ENCODE measurements at regions not wholly inside any gene's neighbourhood (a gene's known extent, or its start where the extent isn't known, plus 50 kb on each side); places are given as distances from the start of the nearest gene placed in this dataset.

GRCh38 chr18:66752733-66753132, 148.8 kb upstream of the CDH19 start:
- TF ChIP-seq MAFK (IDR thresholded peaks at IDR 0.05; ENCODE audit: low read depth, low read length) (peak; percentile 85), EGR1 (IDR thresholded peaks at IDR 0.05; ENCODE audit: borderline replicate concordance, low read depth, low read length) (no peak)

More at GRCh38 chr18:66752733-66753132, 148.8 kb upstream of the CDH19 start:
- Histone ChIP-seq H4K5ac (ENCODE audit: insufficient read length, low read depth, low read length) (no peak overlapping the region), H2AFZ (ENCODE audit: low read length) (0 out of 2 replicates have a peak overlapping the region, but pooled peaks have one; percentile 58), H3K9ac (replicated peaks in 1 of 4; ENCODE audit: extremely low read depth in 1 of 4, low read depth in 3 of 4, low read length in 3 of 4) (no peak overlapping the region; a peak in 1 of 7 replicates), H3K14ac (ENCODE audit: insufficient read length) (no peak overlapping the region), H3K79me1 (ENCODE audit: low read depth, low read length) (no peaks in the 10 kb centered on the region), H2BK120ac (replicated peaks; ENCODE audit: low read depth, low read length) (no peak overlapping the region), H3K23me2 (ENCODE audit: low read depth, low read length) (no peaks in the 10 kb centered on the region), H3K18ac (ENCODE audit: extremely low read depth, low read length) (no peak overlapping the region), H3K23ac (ENCODE audit: insufficient read length) (no peak overlapping the region), H3K9me3 (ENCODE audit: insufficient read depth in 2 of 2, low read depth in 1 of 2, low read length in 1 of 2) (no peaks in the 10 kb centered on the region), H3K79me2 (ENCODE audit: control insufficient read depth in 1 of 2, insufficient read depth in 2 of 2, low read length in 2 of 2) (no peaks in the 10 kb centered on the region), H2BK20ac (ENCODE audit: low read length) (no peak overlapping the region), H3K4me1 (replicated peaks in 1 of 4; ENCODE audit: control insufficient read depth in 3 of 4, insufficient read depth in 4 of 4, low read length in 3 of 4) (no peaks in the 10 kb centered on the region), H4K8ac (ENCODE audit: extremely low read depth, insufficient read depth, low read length) (no peak overlapping the region), H4K91ac (replicated peaks; ENCODE audit: insufficient read length, low read length) (no peak overlapping the region), H4K20me1 (replicated peaks in 1 of 2; ENCODE audit: control insufficient read depth in 1 of 2, insufficient read depth in 2 of 2, low read length in 2 of 2) (peaks cover 0 to 1% of the 10 kb centered on the region in 2 experiments), H3K4ac (replicated peaks; ENCODE audit: insufficient read length, low read depth, low read length) (no peak overlapping the region), H3K36me3 (ENCODE audit: control insufficient read depth in 2 of 4, insufficient read depth in 4 of 4, low read length in 3 of 4) (no peaks in the 10 kb centered on the region), H2BK15ac (ENCODE audit: low read length) (no peak overlapping the region), H3K27me3 (replicated peaks in 1 of 4; ENCODE audit: control insufficient read depth in 3 of 4, extremely low read depth in 1 of 4, insufficient read depth in 3 of 4, low read length in 3 of 4) (no peaks in the 10 kb centered on the region), H2BK5ac (ENCODE audit: low read depth, low read length) (0 out of 2 replicates have a peak overlapping the region, but pooled peaks have one; percentile 15), H3K27ac (ENCODE audit: low read depth, low read length) (no peak overlapping the region), H3K56ac (replicated peaks; ENCODE audit: insufficient read length, low read depth, low read length) (no peak overlapping the region), H2BK12ac (ENCODE audit: low read depth, low read length) (no peak overlapping the region), H3K4me3 (ENCODE audit: extremely low read depth in 1 of 4, insufficient read depth in 2 of 4, low read depth in 3 of 4, low read length in 4 of 4) (no peak overlapping the region), H2AK5ac (ENCODE audit: low read depth, low read length) (no peak overlapping the region), H3K4me2 (ENCODE audit: insufficient read depth in 1 of 2, low read depth in 2 of 2, low read length in 2 of 2) (no peak overlapping the region)
- DNase-seq (ENCODE audit: low read depth in 1 of 2, low spot score in 2 of 2) (no peak), FAIRE-seq (no peak)
- POLR2A ChIA-PET (ENCODE audit: partially characterized antibody) = no interaction called here
- 83% methylated on average over 3 of the region's 3 CpGs; no CpG with 5 or more reads in 1 of the 2 experiments for WGBS, 2 experiments (ENCODE audit: extremely low coverage in 1 of 2, insufficient coverage in 1 of 2, insufficient read length in 1 of 2, insufficient replicate concordance in 2 of 2, low coverage in 1 of 2, low lambda C conversion rate in 2 of 2, missing lambda C conversion rate in 1 of 2)
- CTCF ChIA-PET (ENCODE audit: partially characterized antibody) = interaction anchor here (0.6 kb wide), 1 partner anchor 1042 kb away, joined by 3 read pairs; no protein-coding TSS in a partner anchor

All from H1 (cell line).